NCI-H2227 (cell line): ENCODE measurements at regions not wholly inside any gene's neighbourhood (a gene's known extent, or its start where the extent isn't known, plus 50 kb on each side); places are given as distances from the start of the nearest gene placed in this dataset.

Source experiments
- DNase-seq: peaks from one replicate; lab custom pipeline; 2025; ENCODE audit not compliant: unreplicated experiment; lab: John Stamatoyannopoulos, UW

- DNase-seq = no peak
Measured at GRCh38 chr12:45549337-45549902, 180.1 kb upstream of the ARID2 start.

- peak; percentile 1 for DNase-seq
Measured at GRCh38 chr12:45553204-45553603, 176.3 kb upstream of the ARID2 start.

- no peak for DNase-seq
Measured at GRCh38 chr12:45557016-45557415, 172.5 kb upstream of the ARID2 start.

- DNase-seq = no peak
Measured at GRCh38 chr12:45558353-45558752, 171.2 kb upstream of the ARID2 start.

- DNase-seq = no peak
Measured at GRCh38 chr12:45559537-45559936, 170.0 kb upstream of the ARID2 start.

GRCh38 chr12:45560689-45561088 lies 168.8 kb upstream of the ARID2 start:
- DNase-seq = no peak

- no peak for DNase-seq
Measured at GRCh38 chr12:45561488-45561887, 168.0 kb upstream of the ARID2 start.

- no peak for DNase-seq
Measured at GRCh38 chr12:45565590-45565989, 163.9 kb upstream of the ARID2 start.

GRCh38 chr12:45566257-45566656 lies 163.2 kb upstream of the ARID2 start:
- DNase-seq = no peak

- DNase-seq = no peak
Measured at GRCh38 chr12:45568808-45569207, 160.7 kb upstream of the ARID2 start.

GRCh38 chr12:45570501-45570900 lies 159.0 kb upstream of the ARID2 start:
- DNase-seq = no peak

GRCh38 chr12:45572114-45572513 lies 157.4 kb upstream of the ARID2 start:
- no peak for DNase-seq

GRCh38 chr12:45575417-45575816 lies 154.1 kb upstream of the ARID2 start:
- DNase-seq = no peak

GRCh38 chr12:45575823-45576475 lies 153.6 kb upstream of the ARID2 start:
- DNase-seq = no peak

GRCh38 chr12:45577844-45578399 lies 151.6 kb upstream of the ARID2 start:
- DNase-seq = no peak

GRCh38 chr12:45580356-45580969 lies 149.0 kb upstream of the ARID2 start:
- DNase-seq = no peak

GRCh38 chr12:45581112-45581511 lies 148.4 kb upstream of the ARID2 start:
- no peak for DNase-seq

GRCh38 chr12:45582536-45582935 lies 147.0 kb upstream of the ARID2 start:
- DNase-seq = no peak

GRCh38 chr12:45582986-45583659 lies 146.4 kb upstream of the ARID2 start:
- no peak for DNase-seq

GRCh38 chr12:45584336-45584735 lies 145.2 kb upstream of the ARID2 start:
- DNase-seq = no peak

- DNase-seq = no peak
Measured at GRCh38 chr12:45585522-45586230, 143.8 kb upstream of the ARID2 start.
